Activated CD4-positive, CD25-positive, alpha-beta regulatory T cell treated with anti-CD3 and anti-CD28 coated beads, Interleukin-2, amount 50 U/mL, for 24 hours (primary cell): ENCODE measurements at regions not wholly inside any gene's neighbourhood (a gene's known extent, or its start where the extent isn't known, plus 50 kb on each side); places are given as distances from the start of the nearest gene placed in this dataset.

Source experiments
- ATAC-seq, 2 donors: fragments of 150-1000 bp; cut with Tn5 transposase; one replicate each; pipeline ENCODE4 v1.10.0; 2021; ENCODE audit warnings: mild to moderate bottlenecking in 1 of 2, moderate library complexity in 1 of 2

DNA sequence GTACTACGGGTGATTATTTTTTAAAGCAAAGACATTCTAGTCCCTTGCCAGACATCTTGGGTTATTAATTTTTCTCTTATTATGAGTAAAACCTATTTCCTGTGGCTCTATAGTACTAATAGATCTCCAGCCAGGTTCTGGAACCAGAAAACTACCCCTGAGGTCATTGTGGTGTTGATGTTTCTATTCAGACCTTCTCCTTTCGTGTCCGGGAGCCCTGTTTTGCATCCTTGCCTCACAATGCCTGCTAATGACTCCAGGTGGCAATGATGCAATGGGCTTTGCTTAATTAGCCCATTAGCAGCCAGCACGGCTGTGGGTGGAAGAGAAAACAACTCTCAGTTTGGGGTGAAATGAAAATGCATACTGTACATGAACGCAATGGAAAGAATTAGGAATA lies 62.9 kb upstream of the ARG1 start:
- no peak for ATAC-seq

- ATAC-seq: no peak
These were observed 62.4 kb upstream of the ARG1 start for GRCh38 chr6:131510591-131510990.

DNA sequence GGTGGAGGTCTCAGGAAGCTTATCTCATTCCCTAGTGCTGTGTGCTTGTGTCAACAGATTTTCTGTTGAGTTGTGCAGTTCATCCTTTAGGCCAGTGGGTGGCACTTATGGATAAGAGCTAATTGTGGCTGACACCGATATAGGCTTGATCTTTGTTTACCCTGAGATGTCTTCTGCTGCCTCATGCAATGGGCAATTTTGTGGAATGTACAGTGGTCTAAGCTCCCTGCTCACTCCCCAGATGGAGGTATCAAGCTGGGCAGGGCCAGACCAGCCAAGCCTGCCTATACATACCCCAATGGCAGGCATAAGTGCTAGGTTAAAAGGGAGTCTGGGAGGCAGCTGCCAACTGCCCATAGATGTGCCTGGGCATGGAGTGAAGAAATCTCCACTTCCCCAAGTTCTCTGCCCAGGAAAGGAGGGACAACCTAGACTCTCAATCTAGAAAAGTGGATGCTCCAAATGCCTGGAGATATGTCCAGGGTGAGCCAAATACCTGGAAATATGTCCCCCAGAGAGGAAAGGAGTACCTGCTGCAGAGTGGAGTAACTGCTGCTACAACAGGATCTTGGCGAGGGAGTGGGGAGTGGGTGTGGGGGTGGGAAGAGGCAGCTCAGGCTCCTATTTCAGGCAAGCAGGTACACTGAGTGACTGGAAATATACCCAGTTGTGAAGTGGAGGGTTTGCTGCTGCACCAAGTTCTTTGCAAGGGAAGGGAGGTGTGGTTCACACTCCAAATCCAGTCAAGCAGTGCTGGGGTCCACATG lies 53.2 kb upstream of the ARG1 start:
- ATAC-seq: peak; percentile 76 to 82
